Endothelial cell (in vitro differentiated cells): ENCODE measurements at regions not wholly inside any gene's neighbourhood (a gene's known extent, or its start where the extent isn't known, plus 50 kb on each side); places are given as distances from the start of the nearest gene placed in this dataset.

ENCODE experiments used
- DNase-seq: peaks from one replicate; pipeline ENCODE4 v3.0.0; 2021; ENCODE audit warnings: low spot score
- H3K27ac Mint-ChIP-seq: one replicate; pipeline ENCODE4 v1.8.0; 2021; ENCODE audit warnings: mixed read lengths, inconsistent platforms; ENCODE audit not compliant: unreplicated experiment
- H3K27me3 Mint-ChIP-seq: one replicate; pipeline ENCODE4 v1.8.0; 2021; ENCODE audit warnings: mild to moderate bottlenecking, moderate library complexity, mixed read lengths, inconsistent platforms; ENCODE audit not compliant: unreplicated experiment
- H3K36me3 Mint-ChIP-seq: one replicate; pipeline ENCODE4 v1.8.0; 2021; ENCODE audit warnings: mild to moderate bottlenecking, low read depth, mixed read lengths, inconsistent platforms; ENCODE audit not compliant: unreplicated experiment
- H3K4me1 Mint-ChIP-seq: one replicate; pipeline ENCODE4 v1.8.0; 2021; ENCODE audit warnings: mild to moderate bottlenecking, mixed read lengths, inconsistent platforms; ENCODE audit not compliant: unreplicated experiment
- H3K4me3 Mint-ChIP-seq: one replicate; pipeline ENCODE4 v1.8.0; 2021; ENCODE audit warnings: mild to moderate bottlenecking, mixed read lengths, inconsistent platforms; ENCODE audit not compliant: unreplicated experiment
- H3K9me3 Mint-ChIP-seq: one replicate; pipeline ENCODE4 v1.8.0; 2021; ENCODE audit warnings: mixed read lengths, inconsistent platforms; ENCODE audit not compliant: unreplicated experiment
- TF ChIP-seq, protein P1 (sequence below): fragments of 200-600 bp; sonication (generic); IDR thresholded peaks from one replicate; pipeline ENCODE4 v1.5.0; 2021; ENCODE audit warnings: antibody characterized with exemption; ENCODE audit not compliant: unreplicated experiment

DNA sequence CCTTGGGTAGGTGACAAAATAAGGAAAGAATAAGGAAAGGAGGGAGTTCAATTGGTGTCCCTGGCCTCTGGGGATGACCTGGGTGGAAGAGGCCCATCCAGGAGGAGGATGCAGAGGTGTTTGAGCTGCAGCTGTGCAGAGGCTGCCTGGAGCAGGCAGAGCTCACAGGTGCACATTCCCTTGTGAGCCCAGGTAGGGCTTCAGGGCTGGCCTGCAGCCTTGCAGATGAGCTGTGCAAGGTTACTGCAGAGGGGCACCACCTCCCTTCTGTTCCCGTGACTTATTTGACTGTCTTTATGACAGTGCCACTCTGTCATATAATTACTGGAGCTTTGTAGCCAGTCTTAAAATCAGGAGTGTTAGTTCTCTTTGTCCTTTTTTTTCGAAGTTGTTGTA, 263.2 kb upstream of the HS6ST1 start:
- no peaks in the 10 kb centered on the region for H3K36me3 Mint-ChIP-seq
- H3K27ac Mint-ChIP-seq, result no peak overlapping the region
- no peaks in the 10 kb centered on the region for H3K9me3 Mint-ChIP-seq
- no peaks in the 10 kb centered on the region for H3K27me3 Mint-ChIP-seq
- H3K4me3 Mint-ChIP-seq, result no peak overlapping the region
- no peak for DNase-seq
- TF ChIP-seq, protein P1, sequence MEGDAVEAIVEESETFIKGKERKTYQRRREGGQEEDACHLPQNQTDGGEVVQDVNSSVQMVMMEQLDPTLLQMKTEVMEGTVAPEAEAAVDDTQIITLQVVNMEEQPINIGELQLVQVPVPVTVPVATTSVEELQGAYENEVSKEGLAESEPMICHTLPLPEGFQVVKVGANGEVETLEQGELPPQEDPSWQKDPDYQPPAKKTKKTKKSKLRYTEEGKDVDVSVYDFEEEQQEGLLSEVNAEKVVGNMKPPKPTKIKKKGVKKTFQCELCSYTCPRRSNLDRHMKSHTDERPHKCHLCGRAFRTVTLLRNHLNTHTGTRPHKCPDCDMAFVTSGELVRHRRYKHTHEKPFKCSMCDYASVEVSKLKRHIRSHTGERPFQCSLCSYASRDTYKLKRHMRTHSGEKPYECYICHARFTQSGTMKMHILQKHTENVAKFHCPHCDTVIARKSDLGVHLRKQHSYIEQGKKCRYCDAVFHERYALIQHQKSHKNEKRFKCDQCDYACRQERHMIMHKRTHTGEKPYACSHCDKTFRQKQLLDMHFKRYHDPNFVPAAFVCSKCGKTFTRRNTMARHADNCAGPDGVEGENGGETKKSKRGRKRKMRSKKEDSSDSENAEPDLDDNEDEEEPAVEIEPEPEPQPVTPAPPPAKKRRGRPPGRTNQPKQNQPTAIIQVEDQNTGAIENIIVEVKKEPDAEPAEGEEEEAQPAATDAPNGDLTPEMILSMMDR, result no peak
- H3K4me1 Mint-ChIP-seq, result no peaks in the 10 kb centered on the region

GRCh38 chr2:128584296-128584890, 265.7 kb upstream of the HS6ST1 start:
- DNase-seq, result no peak
- Mint-ChIP-seq H3K27ac (no peak overlapping the region), H3K27me3 (no peaks in the 10 kb centered on the region), H3K4me1 (no peaks in the 10 kb centered on the region), H3K4me3 (no peak overlapping the region), H3K36me3 (no peaks in the 10 kb centered on the region), H3K9me3 (no peaks in the 10 kb centered on the region)
- TF ChIP-seq, protein P1, result no peak

DNA sequence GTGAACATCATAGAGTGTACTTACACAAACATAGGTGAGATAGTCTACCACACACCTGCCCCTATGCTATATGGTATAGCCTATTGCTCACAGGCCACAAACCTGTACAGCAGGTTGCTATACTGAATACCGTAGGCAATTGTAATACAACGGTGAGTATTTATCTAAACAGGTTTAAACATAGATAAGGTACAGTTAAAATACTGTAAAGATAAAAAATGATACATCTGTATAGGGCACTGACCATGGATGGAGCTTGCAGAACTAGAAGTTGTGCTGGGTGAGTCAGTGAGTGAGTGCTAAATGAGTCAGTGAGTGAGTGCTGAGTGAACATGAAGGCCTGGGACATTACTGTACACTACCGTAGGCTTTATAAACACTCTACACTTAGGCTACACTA, 267.0 kb upstream of the HS6ST1 start:
- no peak overlapping the region for H3K27ac Mint-ChIP-seq
- peaks cover 1% of the 10 kb centered on the region for H3K27me3 Mint-ChIP-seq
- TF ChIP-seq, protein P1, result no peak
- no peak for DNase-seq
- H3K4me1 Mint-ChIP-seq, result no peaks in the 10 kb centered on the region
- H3K4me3 Mint-ChIP-seq, result no peak overlapping the region
- no peaks in the 10 kb centered on the region for H3K36me3 Mint-ChIP-seq
- no peaks in the 10 kb centered on the region for H3K9me3 Mint-ChIP-seq

DNA sequence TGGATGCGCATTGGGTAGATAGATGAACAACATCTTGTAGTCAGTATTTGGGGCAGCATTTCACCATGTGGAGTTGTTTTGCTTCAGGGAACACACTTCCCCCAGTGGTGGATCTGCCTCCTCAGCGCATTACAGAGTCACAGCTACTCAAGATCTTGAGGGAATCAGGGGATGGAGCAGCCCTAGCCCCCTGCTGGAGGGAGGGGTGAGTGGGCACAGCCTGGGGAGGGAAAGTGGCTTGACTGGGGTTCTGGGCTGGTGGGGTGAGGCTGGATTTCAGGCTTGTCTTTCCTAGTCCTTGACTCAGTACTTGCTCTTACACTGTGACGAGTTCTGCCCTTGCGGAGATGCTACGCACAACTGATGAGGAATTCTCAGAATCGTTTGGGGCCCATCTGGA, 271.0 kb upstream of the HS6ST1 start:
- H3K9me3 Mint-ChIP-seq, result no peaks in the 10 kb centered on the region
- peaks cover 4% of the 10 kb centered on the region for H3K4me1 Mint-ChIP-seq
- no peaks in the 10 kb centered on the region for H3K36me3 Mint-ChIP-seq
- H3K27me3 Mint-ChIP-seq, result peaks cover 4% of the 10 kb centered on the region
- no peak for DNase-seq
- TF ChIP-seq, protein P1, result no peak
- H3K27ac Mint-ChIP-seq, result no peak overlapping the region
- H3K4me3 Mint-ChIP-seq, result no peak overlapping the region

- no peak overlapping the region for H3K27ac Mint-ChIP-seq
- no peaks in the 10 kb centered on the region for H3K36me3 Mint-ChIP-seq
- H3K27me3 Mint-ChIP-seq, result peaks cover 4% of the 10 kb centered on the region
- H3K9me3 Mint-ChIP-seq, result no peaks in the 10 kb centered on the region
- H3K4me3 Mint-ChIP-seq, result no peak overlapping the region
- peaks cover 4% of the 10 kb centered on the region for H3K4me1 Mint-ChIP-seq
- no peak for DNase-seq
- TF ChIP-seq, protein P1, result no peak
Observed at GRCh38 chr2:128590309-128591021, 271.8 kb upstream of the HS6ST1 start.
